Common myeloid progenitor, CD34-positive (primary cell): ENCODE measurements at regions not wholly inside any gene's neighbourhood (a gene's known extent, or its start where the extent isn't known, plus 50 kb on each side); places are given as distances from the start of the nearest gene placed in this dataset.
A peak's percentile ranks its signal among the peaks of the same experiment; 100 is the strongest.
"Not testable (repeated sequence)": the region's sequence is repeated elsewhere in the genome, so short reads cannot be mapped to it uniquely, and the experiment has no call there.

Experiments
- CTCF ChIA-PET: fragments of 350-600 bp; sonication (Branson Sonifier 250); formaldehyde crosslinking; loops from one replicate; lab custom pipeline; 2021; ENCODE audit warnings: antibody characterized with exemption; lab: Charles Lee
- POLR2A ChIA-PET: fragments of 350-600 bp; sonication (Branson Sonifier 250); formaldehyde crosslinking; loops from one replicate; lab custom pipeline; 2021; ENCODE audit warnings: antibody characterized with exemption; lab: Charles Lee
- DNase-seq, 3 donors: peaks; one replicate each; pipeline versions ENCODE4 v3.0.0 to v3.0.0-alpha.2; 2013
- H3K27ac ChIP-seq, 2 experiments: 1 replicate in 1 of 2; 2 replicates in 1 of 2; pipeline ENCODE4 v1.7.0; 2013; ENCODE audit warnings: inconsistent platforms in 2 of 2, low read length in 2 of 2, mild to moderate bottlenecking in 2 of 2, low read depth in 1 of 2, moderate library complexity in 1 of 2; ENCODE audit not compliant: severe bottlenecking in 2 of 2, insufficient read depth in 1 of 2, poor library complexity in 1 of 2
- H3K27me3 ChIP-seq, 5 experiments: replicated peaks in 2 of 5; 1 replicate in 3 of 5; 2 replicates in 2 of 5; pipeline versions ENCODE4 v1.6.1 to v1.7.0; 2013; ENCODE audit warnings: low read length in 4 of 5, mild to moderate bottlenecking in 2 of 5, moderate library complexity in 2 of 5, inconsistent platforms in 1 of 5; ENCODE audit not compliant: insufficient read depth in 5 of 5, control insufficient read depth in 4 of 5
- H3K36me3 ChIP-seq, 4 experiments: 1 replicate in 2 of 4; 2 replicates in 2 of 4; pipeline versions ENCODE4 v1.6.1 to v1.7.0; 2013; ENCODE audit warnings: low read length in 3 of 4, control low read depth in 1 of 4, mild to moderate bottlenecking in 1 of 4; ENCODE audit not compliant: control insufficient read depth in 4 of 4, insufficient read depth in 4 of 4
- H3K4me1 ChIP-seq, 4 experiments: 1 replicate in 3 of 4; 2 replicates in 1 of 4; pipeline versions ENCODE4 v1.6.1 to v1.7.1; 2013; ENCODE audit warnings: low read length in 3 of 4, mild to moderate bottlenecking in 3 of 4, control low read depth in 1 of 4, inconsistent platforms in 1 of 4, moderate library complexity in 1 of 4; ENCODE audit not compliant: control insufficient read depth in 4 of 4, insufficient read depth in 4 of 4; ENCODE audit errors: control extremely low read depth in 1 of 4
- H3K4me3 ChIP-seq, 7 experiments: 1 replicate in 4 of 7; 2 replicates in 3 of 7; pipeline versions ENCODE4 v1.5.1 to v1.7.0; 2013; ENCODE audit warnings: mild to moderate bottlenecking in 7 of 7, low read length in 6 of 7, moderate library complexity in 6 of 7, inconsistent platforms in 2 of 7, low read depth in 2 of 7, control low read depth in 1 of 7; ENCODE audit not compliant: insufficient read depth in 4 of 7, control insufficient read depth in 1 of 7; ENCODE audit errors: extremely low read depth in 1 of 7
- H3K9me3 ChIP-seq, 5 experiments: 1 replicate in 4 of 5; 2 replicates in 1 of 5; pipeline versions ENCODE4 v1.6.1 to v1.7.1; 2013; ENCODE audit warnings: low read length in 4 of 5, mild to moderate bottlenecking in 2 of 5, inconsistent platforms in 1 of 5, low read depth in 1 of 5, moderate library complexity in 1 of 5; ENCODE audit not compliant: control insufficient read depth in 4 of 5, insufficient read depth in 2 of 5; ENCODE audit errors: control extremely low read depth in 1 of 5
- WGBS: methylation state at CpG from one replicate; pipeline ENCODE4 v1.1.5; 2013; ENCODE audit not compliant: insufficient coverage; 5-methylcytosine and 5-hydroxymethylcytosine counted together

DNA sequence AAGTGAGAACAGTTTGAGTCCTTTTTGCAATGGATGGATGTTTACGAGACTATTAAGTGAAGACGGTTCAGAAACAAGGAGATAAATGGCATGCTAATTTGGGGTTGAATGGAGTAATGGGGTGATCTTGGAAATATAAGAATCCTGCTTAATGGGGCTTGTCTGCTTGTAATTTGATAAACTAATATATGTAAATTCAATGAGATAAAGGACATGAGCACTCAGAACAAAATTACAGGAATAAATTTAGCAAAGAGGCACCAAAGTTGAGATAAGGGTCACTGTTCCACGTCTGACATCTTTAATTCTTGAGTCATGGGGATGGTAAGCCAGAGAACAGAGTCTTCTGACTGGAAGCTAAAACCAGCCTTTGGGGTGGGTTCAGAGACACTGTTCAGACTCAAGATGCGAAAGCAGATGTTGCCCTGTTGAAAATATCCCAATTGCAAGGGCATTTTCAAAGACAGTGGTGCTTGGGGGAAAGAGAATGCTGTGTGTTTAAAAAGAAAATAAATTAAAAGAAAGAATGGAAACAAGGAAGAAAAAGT is 67.8 kb upstream of the CHRNB4 start:
- Histone ChIP-seq H3K27ac (no peak overlapping the region), H3K4me1 (peaks cover 0 to 6% (median 2%) of the 10 kb centered on the region in 4 experiments), H3K36me3 (no peaks in the 10 kb centered on the region), H3K4me3 (no peak overlapping the region), H3K9me3 (peaks cover 0 to 6% (median 0%) of the 10 kb centered on the region in 5 experiments), H3K27me3 (peaks cover 0 to 18% (median 5%) of the 10 kb centered on the region in 5 experiments)
- ChIA-PET CTCF (interaction anchor here (1.0 to 6.5 kb wide), 10 partner anchors 9 to 400 kb away, joined by 3 to 83 read pairs (median 4); partner anchors contain the start of genes CHRNA3 and CHRNB4), POLR2A (no interaction called here)
- DNase-seq: no peak
- WGBS: 96% methylated on average over 3 of the region's 4 CpGs

DNA sequence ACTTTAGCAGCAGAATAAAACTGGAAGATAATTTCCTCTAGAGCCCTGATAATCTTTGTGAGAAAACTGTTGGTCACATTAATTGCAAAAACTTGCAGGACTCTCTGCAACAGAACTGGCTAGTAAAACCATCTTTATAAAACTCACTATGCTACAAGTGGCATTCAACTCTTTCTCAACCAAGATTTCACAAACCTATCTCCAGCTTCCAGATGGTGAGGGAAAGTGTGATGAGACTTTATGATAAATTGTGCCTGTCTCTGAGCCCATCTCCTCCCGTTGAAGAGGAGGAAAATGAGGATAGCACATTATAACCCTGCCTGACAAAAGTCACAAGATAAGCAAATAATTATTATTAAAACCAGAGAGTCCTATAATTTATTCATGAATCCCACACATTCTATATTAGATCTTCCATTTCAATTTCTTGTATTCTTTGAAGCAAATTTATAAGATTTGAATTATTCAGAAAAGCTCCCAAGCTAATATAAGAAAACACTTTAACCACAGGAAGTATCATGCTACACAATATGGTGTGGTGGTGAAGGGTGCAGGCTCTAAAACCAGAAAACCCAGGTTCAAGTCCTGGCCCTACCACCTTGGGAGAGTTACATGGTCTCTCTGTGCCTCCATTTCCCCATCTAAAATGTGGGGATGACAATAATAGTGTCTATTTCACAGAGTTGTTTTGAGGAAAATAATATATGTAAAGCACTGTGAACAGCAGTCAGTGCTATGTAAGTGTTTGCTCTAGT is 65.6 kb upstream of the CHRNB4 start:
- POLR2A ChIA-PET: interaction anchor here (0.7 kb wide), 1 partner anchor 457 kb away, joined by 3 read pairs; no protein-coding TSS in a partner anchor
- CTCF ChIA-PET: interaction anchor here (0.7 to 6.5 kb wide), 3 partner anchors 9 to 78 kb away, joined by 3 to 83 read pairs (median 3); partner anchors contain the start of gene CHRNB4
- whole genome bisulfite sequencing: no CpG with 5 or more reads among the region's 1 CpG
- DNase-seq: peak; percentile 24 to 54 (median 48)
- not testable (repeated sequence) for H3K36me3 ChIP-seq, H3K27ac ChIP-seq, H3K9me3 ChIP-seq, H3K4me1 ChIP-seq, H3K4me3 ChIP-seq
- peaks cover 0 to 18% (median 5%) of the 10 kb centered on the region in 5 experiments for H3K27me3 ChIP-seq

DNA sequence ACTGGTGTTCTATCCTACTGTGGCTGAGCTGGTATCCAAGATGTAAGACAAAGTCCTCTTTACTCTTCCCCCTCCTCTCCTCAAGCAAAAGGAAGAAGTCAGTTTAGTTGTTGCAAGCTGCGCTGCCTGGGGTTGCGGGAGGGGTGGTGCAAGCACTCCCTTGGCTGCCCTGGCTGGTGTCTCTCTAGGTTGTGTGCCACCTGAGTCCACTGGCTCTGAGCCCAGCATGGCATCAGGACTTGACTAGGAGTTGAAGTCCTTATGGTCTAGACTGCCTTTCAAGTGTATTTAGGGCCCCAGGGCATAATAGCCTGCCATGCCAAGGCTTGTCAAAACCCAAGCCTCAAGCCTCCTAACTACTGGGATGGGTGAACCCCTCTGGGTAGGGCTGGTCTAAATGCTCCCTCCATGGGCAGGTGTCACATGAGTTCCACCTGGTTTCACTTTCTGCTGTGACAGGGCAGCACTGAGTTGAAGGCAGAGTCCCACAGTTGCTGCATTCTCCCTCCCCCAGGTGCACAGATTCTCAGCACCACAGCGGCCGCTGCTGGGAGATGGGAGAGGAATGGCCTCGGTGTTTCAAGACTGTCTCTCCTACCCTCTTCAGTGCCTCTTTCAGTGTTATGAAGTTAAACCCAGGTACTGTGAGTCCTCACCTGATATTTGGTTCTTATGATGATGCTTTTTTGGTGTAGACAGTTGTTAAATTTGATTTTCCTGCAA is 62.5 kb upstream of the CHRNB4 start:
- H3K27me3 ChIP-seq, POLR2A ChIA-PET, H3K36me3 ChIP-seq, H3K4me3 ChIP-seq, DNase-seq, CTCF ChIA-PET, H3K27ac ChIP-seq, H3K4me1 ChIP-seq, H3K9me3 ChIP-seq: not testable (repeated sequence)
- 100% methylated on average over 2 of the region's 5 CpGs for WGBS

DNA sequence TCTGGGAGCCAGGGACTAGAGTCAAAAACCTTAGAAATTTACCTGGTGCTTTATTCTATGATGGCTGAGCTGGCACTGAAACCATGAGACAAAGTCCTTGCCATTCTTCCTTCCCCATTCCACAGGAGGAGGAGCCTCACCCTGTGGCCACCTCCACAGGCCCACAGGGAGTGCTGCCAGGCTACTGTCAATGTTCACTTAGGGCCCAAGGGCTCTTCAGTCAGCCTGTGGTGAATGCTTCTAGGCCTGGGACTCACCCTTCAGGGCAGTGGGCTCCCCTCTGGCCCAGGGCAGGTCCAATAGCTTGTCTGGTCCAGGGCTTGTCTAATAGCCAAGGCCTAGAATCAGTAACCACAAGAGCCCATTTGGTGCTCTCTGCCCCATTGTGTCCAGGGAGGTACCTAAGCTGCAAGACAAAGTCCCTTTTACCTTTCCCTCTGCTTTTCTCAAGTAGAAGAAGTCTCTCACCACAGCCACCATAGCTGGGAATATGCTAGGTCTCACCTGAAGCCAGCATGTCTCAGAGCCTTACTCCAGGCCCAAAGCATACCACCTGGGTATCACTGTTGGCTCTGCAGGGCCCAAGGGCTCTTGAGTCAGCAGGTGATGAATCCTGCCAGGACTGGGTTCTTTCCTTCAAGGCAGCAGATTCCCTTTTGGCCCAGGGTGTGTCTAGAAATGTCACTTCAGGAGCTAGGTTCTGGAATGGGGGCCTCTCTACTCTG is 61.8 kb upstream of the CHRNB4 start:
- Histone ChIP-seq H3K4me3 (no peak overlapping the region), H3K9me3 (peaks cover 0 to 6% (median 0%) of the 10 kb centered on the region in 5 experiments), H3K36me3 (no peaks in the 10 kb centered on the region), H3K4me1 (no peaks in the 10 kb centered on the region), H3K27ac (no peak overlapping the region), H3K27me3 (peaks cover 0 to 5% (median 0%) of the 10 kb centered on the region in 5 experiments)
- ChIA-PET POLR2A (no interaction called here), CTCF (interaction anchor here (0.6 kb wide), 1 partner anchor 1900 kb away, joined by 3 read pairs; no protein-coding TSS in a partner anchor)
- no peak for DNase-seq

DNA sequence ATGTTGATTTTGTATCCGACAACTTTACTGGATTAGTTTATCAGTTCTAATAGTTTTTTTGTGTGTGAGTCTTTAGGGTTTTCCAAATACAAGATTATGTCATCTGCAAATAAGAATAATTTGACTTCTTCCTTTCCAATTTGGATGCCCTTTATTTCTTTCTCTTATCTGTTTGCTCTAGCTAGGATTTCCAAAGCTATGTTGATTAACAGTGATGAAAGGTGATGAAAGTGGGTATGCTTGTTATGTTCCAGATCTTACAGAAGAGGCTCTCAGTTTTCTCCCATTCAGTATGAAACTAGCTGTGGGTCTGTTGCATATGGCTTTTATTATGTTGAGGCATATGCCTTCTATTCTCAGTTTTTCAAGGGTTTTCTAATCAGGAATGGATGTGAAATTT is 56.4 kb upstream of the CHRNB4 start:
- DNase-seq: no peak
- ChIA-PET POLR2A (no interaction called here), CTCF (interaction anchor here (1.1 kb wide), 1 partner anchor 12 kb away, joined by 4 read pairs; no protein-coding TSS in a partner anchor)
- Histone ChIP-seq H3K4me3 (no peak overlapping the region), H3K27ac (no peak overlapping the region), H3K4me1 (no peaks in the 10 kb centered on the region), H3K36me3 (no peaks in the 10 kb centered on the region), H3K9me3 (no peaks in the 10 kb centered on the region), H3K27me3 (peaks cover 0 to 4% (median 0%) of the 10 kb centered on the region in 5 experiments)
- WGBS: no CpG with 5 or more reads among the region's 1 CpG

DNA sequence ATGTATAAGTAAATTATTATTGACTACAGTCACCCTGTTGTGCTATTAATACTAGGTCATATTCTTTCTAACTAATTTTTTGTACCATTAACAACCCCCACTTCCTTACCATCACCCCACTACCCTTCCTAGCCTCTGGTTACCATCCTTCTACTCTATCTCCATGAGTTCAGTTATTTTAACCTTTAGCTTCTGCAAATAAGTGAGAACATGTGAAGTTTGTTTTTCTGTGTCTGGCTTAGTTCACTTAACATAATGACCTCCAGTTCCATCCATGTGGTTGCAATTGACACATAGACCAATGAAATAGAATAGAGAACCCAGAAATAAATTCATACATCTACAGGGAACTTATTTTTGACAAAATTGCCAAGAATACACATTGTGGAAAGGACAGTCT is 55.4 kb upstream of the CHRNB4 start:
- H3K27me3 ChIP-seq: peaks cover 0 to 4% (median 0%) of the 10 kb centered on the region in 5 experiments
- no peak for DNase-seq
- no peaks in the 10 kb centered on the region for H3K9me3 ChIP-seq
- no peaks in the 10 kb centered on the region for H3K4me1 ChIP-seq
- no peak overlapping the region for H3K27ac ChIP-seq
- ChIA-PET CTCF (interaction anchor here (1.1 kb wide), 1 partner anchor 13 kb away, joined by 4 read pairs; no protein-coding TSS in a partner anchor), POLR2A (no interaction called here)
- no peaks in the 10 kb centered on the region for H3K36me3 ChIP-seq
- H3K4me3 ChIP-seq: no peak overlapping the region
